ENCODE measurements at regions not wholly inside any gene's neighbourhood (a gene's known extent, or its start where the extent isn't known, plus 50 kb on each side); places are given as distances from the start of the nearest gene placed in this dataset.

GRCh38 chr5:152487130-152487529 lies 82.1 kb upstream of the NMUR2 start:
- H3K27me3 ChIP-seq, result no peaks in the 10 kb centered on the region
- TF ChIP-seq CTCF (IDR thresholded peaks at IDR 0.05) (no peak), EP300 (IDR thresholded peaks at IDR 0.05) (no peak), POLR2AphosphoS5 (IDR thresholded peaks at IDR 0.05) (no peak), POLR2A (IDR thresholded peaks at IDR 0.05) (no peak)
- H3K4me3 ChIP-seq, result no peak overlapping the region
- no peak overlapping the region for H3K27ac ChIP-seq
- WGBS, result 82% methylated on average over 5 of the region's 5 CpGs
- DNase-seq (ENCODE audit: low spot score in 2 of 2), result no peak
- no peaks in the 10 kb centered on the region for H3K36me3 ChIP-seq
- H3K4me1 ChIP-seq, result no peaks in the 10 kb centered on the region
- H3K9me3 ChIP-seq, result no peaks in the 10 kb centered on the region

DNA sequence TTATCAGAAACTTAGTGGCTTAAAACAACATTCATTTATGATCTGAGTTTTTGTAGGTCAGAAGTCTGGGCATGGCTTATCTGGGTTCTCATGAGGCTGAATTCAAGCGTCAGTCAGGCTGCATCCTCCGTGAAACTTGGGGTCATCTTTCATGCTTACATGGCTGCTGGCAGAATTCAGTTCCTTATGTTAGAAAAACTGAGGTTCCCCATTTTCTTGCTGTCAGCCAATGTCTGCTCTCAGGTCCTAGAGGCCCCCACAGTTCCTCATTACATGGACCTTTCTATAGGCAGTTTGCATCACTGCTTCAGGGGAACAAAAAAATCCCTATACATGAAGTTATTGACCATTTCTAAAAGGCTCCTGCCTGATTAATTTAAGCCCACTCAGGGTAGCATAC lies 83.8 kb upstream of the NMUR2 start:
- Histone ChIP-seq H3K36me3 (no peaks in the 10 kb centered on the region), H3K27me3 (no peaks in the 10 kb centered on the region), H3K27ac (no peak overlapping the region), H3K9me3 (no peaks in the 10 kb centered on the region), H3K4me1 (no peaks in the 10 kb centered on the region), H3K4me3 (no peak overlapping the region)
- TF ChIP-seq POLR2A (IDR thresholded peaks at IDR 0.05), result no peak
- TF ChIP-seq CTCF (IDR thresholded peaks at IDR 0.05), result no peak
- TF ChIP-seq POLR2AphosphoS5 (IDR thresholded peaks at IDR 0.05), result no peak
- no peak for TF ChIP-seq EP300 (IDR thresholded peaks at IDR 0.05)
- 51% methylated on average over 2 of the region's 2 CpGs for WGBS
- no peak for DNase-seq (ENCODE audit: low spot score in 2 of 2)

- Histone ChIP-seq H3K27me3 (no peaks in the 10 kb centered on the region), H3K4me3 (no peak overlapping the region), H3K36me3 (no peaks in the 10 kb centered on the region), H3K4me1 (no peaks in the 10 kb centered on the region), H3K9me3 (no peaks in the 10 kb centered on the region), H3K27ac (no peak overlapping the region)
- 50% methylated on average over 4 of the region's 4 CpGs for WGBS
- DNase-seq (ENCODE audit: low spot score in 2 of 2), result no peak
- no peak for TF ChIP-seq POLR2AphosphoS5 (IDR thresholded peaks at IDR 0.05)
These were observed 94.9 kb upstream of the NMUR2 start for GRCh38 chr5:152499814-152500535.

DNA sequence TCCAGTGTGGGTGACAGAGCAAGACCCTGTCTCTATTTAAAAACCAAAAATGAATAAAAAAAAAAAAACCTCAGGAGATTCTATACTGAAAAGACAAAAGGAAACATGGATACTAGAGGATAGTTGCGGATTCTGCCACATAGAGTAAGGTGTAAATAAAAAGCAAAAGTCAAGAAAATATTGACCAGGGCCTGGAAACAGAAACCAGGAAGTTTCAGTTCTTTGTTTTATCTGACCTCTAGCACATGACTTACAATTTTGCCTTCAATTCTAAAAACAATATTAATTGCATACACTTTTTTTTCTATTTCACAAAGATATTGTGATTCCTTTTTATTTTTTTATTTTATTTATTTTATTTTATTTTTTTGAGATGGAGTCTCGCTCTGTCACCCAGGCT lies 96.2 kb upstream of the NMUR2 start:
- Histone ChIP-seq H3K9me3 (no peaks in the 10 kb centered on the region), H3K27ac (no peak overlapping the region), H3K4me3 (no peak overlapping the region), H3K4me1 (peaks cover 3% of the 10 kb centered on the region), H3K36me3 (no peaks in the 10 kb centered on the region), H3K27me3 (no peaks in the 10 kb centered on the region)
- no peak for DNase-seq (ENCODE audit: low spot score in 2 of 2)
- WGBS, result 95% methylated on average over 2 of the region's 2 CpGs
- TF ChIP-seq POLR2A (IDR thresholded peaks at IDR 0.05) (no peak), POLR2AphosphoS5 (IDR thresholded peaks at IDR 0.05) (no peak), EP300 (IDR thresholded peaks at IDR 0.05) (no peak), CTCF (IDR thresholded peaks at IDR 0.05) (no peak)

GRCh38 chr5:152503206-152503605 lies 98.1 kb upstream of the NMUR2 start:
- Histone ChIP-seq H3K9me3 (no peaks in the 10 kb centered on the region), H3K27me3 (peaks cover 4% of the 10 kb centered on the region), H3K36me3 (no peaks in the 10 kb centered on the region), H3K4me3 (no peak overlapping the region), H3K4me1 (peaks cover 3% of the 10 kb centered on the region), H3K27ac (no peak overlapping the region)
- DNase-seq (ENCODE audit: low spot score in 2 of 2), result no peak
- no peak for TF ChIP-seq POLR2A (IDR thresholded peaks at IDR 0.05)
- no peak for TF ChIP-seq CTCF (IDR thresholded peaks at IDR 0.05)
- no peak for TF ChIP-seq POLR2AphosphoS5 (IDR thresholded peaks at IDR 0.05)
- no peak for TF ChIP-seq EP300 (IDR thresholded peaks at IDR 0.05)
- WGBS, result 87% methylated on average over 3 of the region's 3 CpGs
